T follicular helper cell (primary cell): ENCODE measurements at regions not wholly inside any gene's neighbourhood (a gene's known extent, or its start where the extent isn't known, plus 50 kb on each side); places are given as distances from the start of the nearest gene placed in this dataset.
"Not testable (repeated sequence)": the region's sequence is repeated elsewhere in the genome, so short reads cannot be mapped to it uniquely, and the experiment has no call there.

Experiments used
- DNase-seq: peaks from one replicate; pipeline ENCODE4 v3.0.0-alpha.2; 2020; ENCODE audit warnings: low read depth

- DNase-seq: no peak
Measured at GRCh38 chr1:29631361-29631760, 395.0 kb downstream of the PTPRU start.

- no peak for DNase-seq
Measured at GRCh38 chr1:29630756-29631155, 394.4 kb downstream of the PTPRU start.

- no peak for DNase-seq
Measured at GRCh38 chr1:29629814-29630516, 393.6 kb downstream of the PTPRU start.

- DNase-seq: no peak
Measured at GRCh38 chr1:29629401-29629800, 393.1 kb downstream of the PTPRU start.

GRCh38 chr1:29628190-29628589, 391.9 kb downstream of the PTPRU start:
- DNase-seq: no peak

- no peak for DNase-seq
Measured at GRCh38 chr1:29626726-29627125, 390.4 kb downstream of the PTPRU start.

- no peak for DNase-seq
Measured at GRCh38 chr1:29626066-29626465, 389.7 kb downstream of the PTPRU start.

GRCh38 chr1:29625084-29625420, 388.7 kb downstream of the PTPRU start:
- no peak for DNase-seq

GRCh38 chr1:29624320-29625083, 388.2 kb downstream of the PTPRU start:
- DNase-seq: no peak

- DNase-seq: no peak
Measured at GRCh38 chr1:29623501-29623900, 387.2 kb downstream of the PTPRU start.

- no peak for DNase-seq
Measured at GRCh38 chr1:29621826-29622435, 385.6 kb downstream of the PTPRU start.

- no peak for DNase-seq
Measured at GRCh38 chr1:29620631-29621030, 384.3 kb downstream of the PTPRU start.

- DNase-seq: no peak
Measured at GRCh38 chr1:29607236-29607635, 370.9 kb downstream of the PTPRU start.

GRCh38 chr1:29604796-29605195, 368.5 kb downstream of the PTPRU start:
- not testable (repeated sequence) for DNase-seq

GRCh38 chr1:29603622-29604021, 367.3 kb downstream of the PTPRU start:
- DNase-seq: no peak

- no peak for DNase-seq
Measured at GRCh38 chr1:29602203-29602602, 365.9 kb downstream of the PTPRU start.

GRCh38 chr1:29601021-29601420, 364.7 kb downstream of the PTPRU start:
- no peak for DNase-seq

- DNase-seq: no peak
Measured at GRCh38 chr1:29599826-29600225, 363.5 kb downstream of the PTPRU start.

GRCh38 chr1:29599071-29599470, 362.7 kb downstream of the PTPRU start:
- no peak for DNase-seq

GRCh38 chr1:29597861-29598260, 361.5 kb downstream of the PTPRU start:
- DNase-seq: no peak

- DNase-seq: no peak
Measured at GRCh38 chr1:29593601-29594382, 357.5 kb downstream of the PTPRU start.

- DNase-seq: no peak
Measured at GRCh38 chr1:29592731-29593130, 356.4 kb downstream of the PTPRU start.

- DNase-seq: no peak
Measured at GRCh38 chr1:29592261-29592615, 355.9 kb downstream of the PTPRU start.
